ENCODE measurements at regions not wholly inside any gene's neighbourhood (a gene's known extent, or its start where the extent isn't known, plus 50 kb on each side); places are given as distances from the start of the nearest gene placed in this dataset.

- TF ChIP-seq CTCF (IDR thresholded peaks at IDR 0.05; ENCODE audit: control extremely low read depth, extremely low read depth), result no peak
- Histone ChIP-seq H3K4me1 (ENCODE audit: control insufficient read depth in 5 of 5, insufficient read depth in 5 of 5, low read length in 5 of 5) (no peaks in the 10 kb centered on the region), H3K9me3 (ENCODE audit: control insufficient read depth in 4 of 4, insufficient read depth in 3 of 4, low read length in 3 of 4) (no peaks in the 10 kb centered on the region), H3K27me3 (ENCODE audit: control insufficient read depth in 3 of 3, insufficient read depth in 3 of 3, low read length in 2 of 3) (no peaks in the 10 kb centered on the region), H3K4me3 (no peak overlapping the region), H3K9ac (ENCODE audit: insufficient read depth in 1 of 2, low read length in 2 of 2) (no peak overlapping the region), H3K36me3 (ENCODE audit: control insufficient read depth in 4 of 4, insufficient read depth in 4 of 4, low read length in 4 of 4) (no peaks in the 10 kb centered on the region), H3K27ac (ENCODE audit: low read depth in 1 of 2, low read length in 1 of 2) (no peak overlapping the region)
- ATAC-seq (ENCODE audit: insufficient read depth, low FRiP score) (no peak), DNase-seq (peak in 2 of 3 donors; percentile 3 to 12)
- 83 to 87% methylated on average over 1 of the region's 1 CpG for WGBS, 2 donors
Measured at GRCh38 chr4:58514299-58514698, 1404.1 kb upstream of the IGFBP7 start.

DNA sequence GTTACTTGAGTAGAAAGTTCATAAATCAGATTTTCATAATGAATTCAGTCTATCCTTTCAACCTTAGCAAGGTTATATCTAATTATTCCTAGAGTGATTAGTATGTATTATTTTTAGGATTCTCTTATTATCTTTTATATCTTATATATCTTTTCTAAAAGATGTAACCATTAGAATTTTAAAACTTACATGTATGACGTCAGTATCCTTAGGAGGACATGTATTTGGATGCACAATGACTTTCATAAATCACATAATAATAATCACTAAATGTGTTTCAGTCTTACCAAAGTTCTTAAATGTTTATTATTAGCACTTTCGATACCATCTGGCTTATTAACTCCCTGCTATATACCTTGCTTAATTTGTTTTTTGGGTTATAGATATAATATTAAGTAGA is 1400.5 kb upstream of the IGFBP7 start:
- no peak for ATAC-seq (ENCODE audit: insufficient read depth, low FRiP score)
- TF ChIP-seq CTCF (IDR thresholded peaks at IDR 0.05; ENCODE audit: control extremely low read depth, extremely low read depth), result no peak
- Histone ChIP-seq H3K36me3 (ENCODE audit: control insufficient read depth in 4 of 4, insufficient read depth in 4 of 4, low read length in 4 of 4) (no peaks in the 10 kb centered on the region), H3K27ac (ENCODE audit: low read depth in 1 of 2, low read length in 1 of 2) (no peak overlapping the region), H3K9ac (ENCODE audit: insufficient read depth in 1 of 2, low read length in 2 of 2) (no peak overlapping the region), H3K4me1 (ENCODE audit: control insufficient read depth in 5 of 5, insufficient read depth in 5 of 5, low read length in 5 of 5) (no peaks in the 10 kb centered on the region), H3K9me3 (ENCODE audit: control insufficient read depth in 4 of 4, insufficient read depth in 3 of 4, low read length in 3 of 4) (no peaks in the 10 kb centered on the region), H3K27me3 (ENCODE audit: control insufficient read depth in 3 of 3, insufficient read depth in 3 of 3, low read length in 2 of 3) (no peaks in the 10 kb centered on the region), H3K4me3 (no peak overlapping the region)
- DNase-seq, result no peak
- 84 to 90% methylated on average over 2 of the region's 2 CpGs for WGBS, 2 donors

DNA sequence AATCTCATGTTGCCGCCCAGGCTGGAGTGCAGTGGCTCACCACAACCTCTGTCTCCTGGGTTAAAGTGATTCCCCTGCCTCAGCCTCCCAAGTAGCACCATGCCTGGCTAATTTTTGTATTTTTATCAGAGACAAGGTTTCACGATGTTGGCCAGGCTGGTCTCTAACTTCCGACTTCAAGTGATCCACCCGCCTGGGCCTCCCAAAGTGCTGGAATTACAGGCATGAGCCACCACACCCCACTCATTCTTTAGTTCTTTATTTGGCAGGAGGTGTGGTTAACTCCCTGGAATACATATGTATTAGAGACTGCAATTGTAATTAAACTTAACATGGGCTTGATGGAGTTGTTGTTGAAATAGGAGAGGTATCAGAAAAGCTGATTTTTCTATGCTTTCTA is 1396.9 kb upstream of the IGFBP7 start:
- Histone ChIP-seq H3K36me3 (ENCODE audit: control insufficient read depth in 4 of 4, insufficient read depth in 4 of 4, low read length in 4 of 4) (no peaks in the 10 kb centered on the region), H3K4me3 (no peak overlapping the region), H3K27ac (ENCODE audit: low read depth in 1 of 2, low read length in 1 of 2) (no peak overlapping the region), H3K4me1 (ENCODE audit: control insufficient read depth in 5 of 5, insufficient read depth in 5 of 5, low read length in 5 of 5) (no peaks in the 10 kb centered on the region), H3K9ac (ENCODE audit: insufficient read depth in 1 of 2, low read length in 2 of 2) (no peak overlapping the region), H3K27me3 (ENCODE audit: control insufficient read depth in 3 of 3, insufficient read depth in 3 of 3, low read length in 2 of 3) (no peaks in the 10 kb centered on the region), H3K9me3 (ENCODE audit: control insufficient read depth in 4 of 4, insufficient read depth in 3 of 4, low read length in 3 of 4) (no peaks in the 10 kb centered on the region)
- no peak for TF ChIP-seq CTCF (IDR thresholded peaks at IDR 0.05; ENCODE audit: control extremely low read depth, extremely low read depth)
- ATAC-seq (ENCODE audit: insufficient read depth, low FRiP score) (no peak), DNase-seq (no peak)
- WGBS, 2 donors, result 90 to 92% methylated on average over 4 of the region's 4 CpGs

- no peak overlapping the region for H3K27ac ChIP-seq (ENCODE audit: low read depth in 1 of 2, low read length in 1 of 2)
- DNase-seq (no peak), ATAC-seq (ENCODE audit: insufficient read depth, low FRiP score) (no peak)
- H3K27me3 ChIP-seq (ENCODE audit: control insufficient read depth in 3 of 3, insufficient read depth in 3 of 3, low read length in 2 of 3), result no peaks in the 10 kb centered on the region
- H3K36me3 ChIP-seq (ENCODE audit: control insufficient read depth in 4 of 4, insufficient read depth in 4 of 4, low read length in 4 of 4), result no peaks in the 10 kb centered on the region
- no peaks in the 10 kb centered on the region for H3K4me1 ChIP-seq (ENCODE audit: control insufficient read depth in 5 of 5, insufficient read depth in 5 of 5, low read length in 5 of 5)
- no peak overlapping the region for H3K9ac ChIP-seq (ENCODE audit: insufficient read depth in 1 of 2, low read length in 2 of 2)
- no peaks in the 10 kb centered on the region for H3K9me3 ChIP-seq (ENCODE audit: control insufficient read depth in 4 of 4, insufficient read depth in 3 of 4, low read length in 3 of 4)
- TF ChIP-seq CTCF (IDR thresholded peaks at IDR 0.05; ENCODE audit: control extremely low read depth, extremely low read depth), result no peak
- WGBS, 2 donors, result 72 to 90% methylated on average over 2 of the region's 2 CpGs
- no peak overlapping the region for H3K4me3 ChIP-seq
Measured at GRCh38 chr4:58502839-58503238, 1392.7 kb upstream of the IGFBP7 start.
